Kidney capillary endothelial cell (primary cell): ENCODE measurements at regions not wholly inside any gene's neighbourhood (a gene's known extent, or its start where the extent isn't known, plus 50 kb on each side); places are given as distances from the start of the nearest gene placed in this dataset.
"Not testable (repeated sequence)": the region's sequence is repeated elsewhere in the genome, so short reads cannot be mapped to it uniquely, and the experiment has no call there.

Experiments
- DNase-seq: peaks from one replicate; pipeline ENCODE4 v3.0.0-alpha.2; 2018; ENCODE audit warnings: low spot score

DNA sequence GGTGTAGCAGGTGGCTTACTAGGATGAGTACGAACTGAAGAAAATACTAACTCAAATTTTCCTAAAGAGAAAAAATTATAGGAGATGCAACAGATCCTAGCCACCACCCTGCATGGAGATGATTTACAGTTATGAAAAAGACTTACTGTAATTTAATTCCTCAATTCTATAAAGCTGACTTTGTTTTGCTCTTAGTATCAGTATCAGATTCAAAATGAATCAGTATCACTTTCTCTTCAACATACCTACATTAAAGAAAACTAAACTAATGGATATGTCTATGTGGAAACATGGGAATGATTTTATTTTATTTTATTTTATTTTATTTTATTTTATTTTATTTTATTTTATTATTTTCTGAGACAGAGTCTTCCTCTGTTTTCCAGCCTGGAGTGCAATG lies 525.8 kb downstream of the NLGN4X start:
- no peak for DNase-seq

DNA sequence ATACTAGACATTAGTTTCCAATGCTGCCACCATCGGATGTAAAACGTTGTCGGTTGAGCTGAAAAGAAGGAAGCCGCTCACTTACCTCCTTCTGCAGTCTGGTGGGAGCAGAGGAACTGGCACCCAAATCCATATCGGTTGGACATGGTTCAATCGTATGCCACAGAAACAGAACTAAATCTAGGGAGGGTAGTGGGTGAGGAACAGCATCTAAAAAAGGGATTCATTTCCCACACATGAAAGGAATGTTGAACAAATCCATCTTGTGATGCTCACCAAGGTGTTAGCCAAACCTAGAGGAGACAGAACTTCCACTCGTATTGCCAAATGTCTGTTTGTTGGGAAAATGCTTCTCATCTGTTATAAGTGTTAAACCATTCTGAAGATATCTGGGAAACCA lies 532.7 kb downstream of the NLGN4X start:
- no peak for DNase-seq

DNA sequence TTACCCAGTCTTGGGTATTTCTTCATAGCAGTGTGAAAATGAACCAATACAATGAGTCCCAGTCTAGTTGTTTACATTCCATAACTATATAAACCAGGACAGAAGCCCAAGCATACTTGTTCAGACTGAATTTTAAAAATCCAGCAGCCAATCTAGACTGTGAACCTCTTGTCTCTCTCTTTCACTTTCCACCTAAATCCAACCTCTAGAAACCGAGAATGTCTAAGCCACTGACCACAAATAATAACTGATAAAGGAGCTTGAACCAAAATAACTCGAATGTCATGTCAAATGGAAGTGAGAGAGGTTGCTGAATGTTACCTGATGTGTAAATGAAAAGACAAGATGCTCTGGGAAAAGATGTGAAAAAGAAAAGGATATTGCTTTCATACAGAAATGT lies 544.7 kb downstream of the NLGN4X start:
- no peak for DNase-seq

DNA sequence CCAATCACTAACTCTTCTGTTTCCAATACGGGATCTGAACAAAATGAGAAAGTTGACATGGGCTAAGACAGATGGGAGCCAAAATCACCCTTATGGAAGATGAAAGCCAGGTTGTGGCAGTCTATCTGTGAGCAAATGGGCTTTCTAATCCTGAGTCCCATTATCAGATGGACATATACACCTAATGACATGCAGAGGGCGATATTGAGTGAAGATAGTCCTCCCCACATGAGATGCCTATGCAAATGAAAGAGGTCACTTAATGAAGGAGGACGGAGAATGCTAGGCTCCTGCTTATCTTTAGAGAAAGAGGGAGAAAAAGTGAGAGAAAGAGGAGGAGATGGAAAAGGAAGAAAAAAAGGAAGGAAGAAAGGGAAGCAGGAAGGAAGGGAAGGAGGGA lies 547.5 kb downstream of the NLGN4X start:
- peak; percentile 2 for DNase-seq

DNA sequence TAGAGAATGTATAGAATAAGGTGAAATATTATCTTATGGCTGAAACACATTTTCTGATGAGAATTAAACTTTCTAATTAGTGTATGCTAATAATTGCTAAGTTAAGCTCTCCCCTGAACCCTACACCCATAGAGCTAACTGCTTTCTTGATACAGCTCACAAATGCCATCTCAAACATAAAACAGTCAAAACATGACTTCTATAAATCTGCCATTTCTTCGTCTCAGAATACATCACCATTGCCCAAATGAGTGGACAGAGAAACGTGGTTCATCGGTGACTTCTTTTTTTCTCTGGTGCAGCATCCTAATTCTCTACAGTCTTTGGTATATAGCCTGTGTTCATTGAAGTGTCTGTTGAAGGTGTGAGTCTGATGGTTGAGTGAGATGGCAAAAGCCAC lies 554.6 kb downstream of the NLGN4X start:
- DNase-seq, result no peak

DNA sequence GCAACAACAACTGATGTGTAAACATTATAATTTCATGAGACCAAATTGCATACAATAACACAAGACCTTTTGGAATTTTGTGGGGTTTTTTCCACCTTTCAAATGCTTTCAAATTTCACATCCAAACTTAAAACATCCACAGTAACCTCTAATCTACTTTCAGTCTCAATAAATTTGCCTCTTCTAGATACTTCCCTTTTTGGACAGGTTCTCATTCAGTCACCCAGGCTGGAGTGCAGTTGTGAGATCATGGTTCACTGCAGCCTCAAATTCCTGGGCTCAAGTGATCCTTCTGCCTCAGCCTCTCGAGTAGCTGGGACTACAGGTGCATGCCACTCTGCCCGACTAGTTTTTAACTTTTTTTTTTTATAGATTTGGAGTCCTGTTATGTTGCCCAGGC lies 556.6 kb downstream of the NLGN4X start:
- no peak for DNase-seq

DNA sequence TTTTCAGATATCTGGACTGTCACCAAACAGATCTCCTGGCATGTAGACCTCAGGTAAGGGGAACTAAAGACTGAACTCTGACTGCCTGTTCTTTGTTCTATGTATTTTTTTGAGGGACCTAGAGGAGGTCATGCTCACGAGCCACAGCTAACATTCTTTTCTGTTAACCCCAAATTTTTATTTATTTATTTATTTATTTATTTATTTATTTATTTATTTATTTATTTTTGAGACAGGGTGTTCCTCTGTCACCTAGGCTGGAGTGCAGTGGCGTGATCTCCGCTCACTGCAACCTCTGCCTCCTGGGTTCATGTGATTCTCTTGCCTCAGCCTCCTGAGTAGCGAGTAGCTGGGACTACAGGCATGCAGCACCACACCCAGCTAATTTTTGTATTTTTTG lies 562.0 kb downstream of the NLGN4X start:
- DNase-seq, result not testable (repeated sequence)

DNA sequence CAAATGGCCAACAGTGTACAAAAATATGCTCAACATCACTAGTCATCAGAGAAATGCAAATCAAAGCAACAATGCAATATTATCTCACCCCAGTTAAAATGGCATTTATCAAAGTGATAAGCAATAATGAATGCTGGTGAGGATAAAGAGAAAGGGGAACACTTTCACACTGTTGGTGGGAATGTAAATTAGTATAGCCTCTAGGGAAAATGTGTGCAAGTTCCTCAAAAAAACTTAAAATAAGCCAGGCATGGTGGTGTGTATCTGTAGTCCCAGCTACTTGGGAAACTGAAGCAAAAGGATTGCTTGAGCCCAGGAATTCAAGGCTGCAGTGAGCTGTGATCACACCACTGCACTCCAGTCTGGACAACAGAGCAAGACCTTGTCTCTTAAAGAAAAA lies 572.1 kb downstream of the NLGN4X start:
- no peak for DNase-seq

DNA sequence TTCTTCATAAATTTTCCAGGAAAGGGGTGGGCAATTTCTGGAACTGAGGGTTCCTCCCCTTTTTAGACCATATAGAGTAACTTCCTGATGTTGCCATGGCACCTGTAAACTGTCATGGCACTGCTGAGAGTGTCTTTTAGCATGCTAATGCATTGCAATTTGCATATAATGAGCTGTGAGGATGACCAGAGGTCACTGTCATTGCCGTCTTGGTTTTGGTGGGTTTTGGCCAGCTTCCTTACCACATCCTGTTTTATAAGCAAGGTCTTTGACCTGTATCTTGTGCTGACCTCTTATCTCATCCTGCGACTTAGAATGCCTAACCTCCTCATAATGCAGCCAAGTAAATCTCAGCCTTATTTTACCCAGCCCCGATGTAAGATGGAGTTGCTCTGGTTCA lies 577.8 kb downstream of the NLGN4X start:
- DNase-seq, result no peak

DNA sequence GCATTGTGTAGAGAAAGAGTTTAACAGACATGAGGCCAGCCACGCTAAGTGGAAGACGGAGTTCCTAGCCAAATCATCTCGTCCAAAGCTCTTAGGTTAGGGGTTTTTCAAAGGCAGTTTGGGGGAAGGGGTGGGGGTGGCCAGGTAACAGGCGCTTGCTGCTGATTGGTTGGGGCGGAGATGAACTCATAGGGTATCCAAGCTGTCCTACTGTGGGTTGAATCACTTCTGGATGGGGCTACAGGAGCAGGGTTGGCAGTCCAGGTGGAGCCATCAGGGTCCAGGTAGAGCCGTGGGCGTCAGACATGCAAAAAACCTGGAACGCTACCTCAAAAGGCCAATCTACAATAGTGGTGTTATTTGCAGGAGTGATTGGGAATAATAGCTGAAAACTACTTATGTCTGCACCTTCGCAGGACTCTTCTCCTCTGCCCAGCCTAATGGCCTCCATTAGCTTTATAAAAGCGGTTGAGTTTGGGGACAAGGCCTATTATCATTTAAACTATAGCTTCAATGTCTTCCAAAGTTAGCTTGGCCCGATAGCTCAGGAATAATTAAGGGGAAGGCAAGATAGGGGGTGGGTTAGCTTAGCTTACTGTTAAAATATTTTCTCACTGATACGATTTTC lies 579.6 kb downstream of the NLGN4X start:
- no peak for DNase-seq

DNA sequence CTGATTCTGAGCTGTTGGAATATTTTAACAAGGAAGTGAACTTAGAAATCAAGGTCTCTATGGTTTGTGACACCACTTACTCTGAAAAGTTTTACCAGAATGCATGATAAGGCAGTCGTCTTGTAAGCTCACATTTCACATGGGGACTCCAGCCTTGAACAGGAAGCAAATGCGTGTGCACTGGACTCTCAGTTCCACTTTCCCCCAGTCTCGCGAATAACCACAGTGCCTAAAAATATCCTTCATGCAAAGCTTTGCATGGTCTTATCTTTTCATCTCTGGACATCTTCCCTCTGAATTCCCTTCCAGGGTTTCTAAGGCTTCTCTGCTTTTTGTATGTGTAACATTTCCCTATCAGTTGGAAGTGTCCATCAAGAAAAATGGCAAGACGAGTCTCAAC lies 581.8 kb downstream of the NLGN4X start:
- no peak for DNase-seq

DNA sequence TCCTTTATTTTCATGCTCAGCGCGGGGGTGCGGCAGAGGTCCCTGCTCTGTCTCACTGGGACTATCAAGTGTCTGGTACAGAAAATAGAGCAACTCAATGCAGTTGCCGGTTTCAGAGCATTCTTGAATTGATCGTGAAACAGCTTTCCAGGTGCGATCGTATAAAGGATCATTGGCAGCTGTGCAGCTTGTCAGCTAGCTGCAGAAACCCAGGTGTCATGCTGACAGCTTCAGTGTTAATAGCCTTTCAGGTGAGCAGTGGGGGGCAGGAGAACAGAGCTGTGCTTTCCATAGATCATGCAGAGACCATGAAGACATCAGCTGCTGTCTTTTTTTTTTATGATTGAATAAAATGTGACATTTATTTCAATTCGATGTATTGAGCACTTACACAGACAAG lies 583.9 kb downstream of the NLGN4X start:
- DNase-seq, result no peak

DNA sequence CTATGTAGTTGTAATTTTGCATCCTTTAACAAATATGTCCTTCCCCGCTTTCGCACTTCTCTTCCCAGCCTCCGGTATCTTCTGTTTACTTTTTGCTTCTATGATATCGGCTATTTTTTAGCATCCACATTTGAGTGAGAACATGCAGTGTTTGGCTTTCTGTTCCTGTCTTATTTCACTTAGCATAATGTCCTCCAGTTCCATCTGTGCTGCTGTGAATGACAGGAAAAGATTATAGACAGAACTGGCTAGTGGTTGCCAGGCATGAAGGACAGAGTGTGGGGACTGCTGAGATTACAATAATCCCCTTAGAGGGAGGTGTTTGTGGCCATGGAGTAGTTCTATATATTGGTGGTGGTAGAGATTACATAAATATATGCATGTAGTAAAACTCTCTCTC lies 588.6 kb downstream of the NLGN4X start:
- DNase-seq, result no peak

DNA sequence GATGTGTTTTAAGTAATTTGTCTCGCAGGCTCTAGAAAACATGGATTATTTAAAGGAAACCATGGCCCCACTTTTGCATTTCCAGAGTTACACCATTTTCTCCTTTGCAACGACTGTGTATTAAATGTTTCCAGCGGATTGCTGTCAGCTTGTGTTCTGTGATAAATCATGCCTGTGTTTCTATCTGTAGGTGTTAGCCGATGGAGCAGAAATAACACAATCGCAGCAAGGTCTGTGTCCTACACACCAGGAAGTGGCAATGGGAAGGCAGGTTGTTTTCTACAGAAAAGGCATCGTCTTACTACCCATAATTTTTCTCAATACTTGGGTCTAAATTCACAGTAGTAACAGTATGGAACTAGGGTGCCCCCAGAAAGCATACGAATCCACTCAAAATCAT lies 590.1 kb downstream of the NLGN4X start:
- no peak for DNase-seq

DNA sequence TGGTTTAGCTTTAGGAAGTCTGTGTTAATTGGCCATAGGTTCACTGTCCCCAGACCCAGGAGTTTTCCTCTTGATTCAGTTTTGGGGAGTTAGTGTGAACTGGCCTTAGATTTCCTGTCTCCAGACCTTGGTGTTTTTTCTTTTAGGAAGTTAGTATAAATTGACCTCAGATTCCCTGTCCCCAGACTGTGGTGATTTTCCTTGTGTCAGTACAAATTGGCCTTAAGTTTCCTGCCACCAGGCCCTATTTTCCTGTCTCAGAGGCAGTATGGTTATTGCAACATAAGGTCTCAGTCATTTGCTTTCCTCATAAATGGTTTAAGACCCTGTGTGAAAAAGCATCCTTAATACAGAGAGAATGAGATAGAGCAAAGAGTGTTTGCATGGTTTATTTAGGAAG lies 595.8 kb downstream of the NLGN4X start:
- no peak for DNase-seq

DNA sequence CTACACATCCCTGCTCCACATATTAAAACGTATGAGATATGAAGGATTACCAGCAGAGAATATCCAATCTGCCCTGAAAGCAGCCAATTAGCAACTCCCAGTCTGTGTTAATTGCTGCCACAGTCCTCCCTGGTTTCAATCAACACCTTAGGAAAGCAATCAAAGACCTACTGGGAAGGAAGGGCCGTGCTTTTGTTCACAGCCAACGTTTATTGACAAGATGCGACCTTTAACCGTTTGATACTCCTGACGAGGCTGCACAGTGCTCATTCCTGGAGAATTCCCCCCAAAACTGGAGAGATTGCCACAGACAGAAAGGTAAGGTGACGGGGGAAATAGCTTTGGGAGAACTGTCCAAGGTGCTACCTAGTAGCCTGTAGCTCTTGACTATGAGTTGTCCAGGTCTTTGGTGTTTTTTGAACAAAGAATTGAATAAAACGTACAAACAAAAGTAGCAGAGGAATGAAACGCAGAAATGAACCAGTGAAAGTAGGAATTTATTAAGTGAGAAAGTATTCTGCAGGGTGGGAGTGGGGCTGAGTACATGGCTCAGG lies 596.5 kb downstream of the NLGN4X start:
- no peak for DNase-seq

DNA sequence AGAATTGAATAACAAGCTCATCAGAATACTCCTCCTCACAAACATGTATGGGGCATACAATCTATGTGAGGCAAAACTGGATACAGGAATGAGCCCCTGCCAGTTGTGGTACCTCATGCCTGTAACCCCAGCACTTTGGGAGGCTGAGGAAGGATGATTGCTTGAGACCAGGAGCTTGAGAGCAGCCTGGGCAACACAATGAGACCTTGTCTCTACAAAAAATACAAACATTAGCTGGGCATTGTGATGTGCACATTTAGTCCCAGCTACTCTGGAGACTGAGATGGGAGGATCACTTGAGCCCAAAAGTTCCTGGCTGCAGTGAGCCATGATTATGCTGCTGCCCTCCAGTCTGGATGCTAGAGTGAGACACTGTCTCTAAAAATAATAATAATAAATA lies 611.0 kb downstream of the NLGN4X start:
- DNase-seq, result no peak

DNA sequence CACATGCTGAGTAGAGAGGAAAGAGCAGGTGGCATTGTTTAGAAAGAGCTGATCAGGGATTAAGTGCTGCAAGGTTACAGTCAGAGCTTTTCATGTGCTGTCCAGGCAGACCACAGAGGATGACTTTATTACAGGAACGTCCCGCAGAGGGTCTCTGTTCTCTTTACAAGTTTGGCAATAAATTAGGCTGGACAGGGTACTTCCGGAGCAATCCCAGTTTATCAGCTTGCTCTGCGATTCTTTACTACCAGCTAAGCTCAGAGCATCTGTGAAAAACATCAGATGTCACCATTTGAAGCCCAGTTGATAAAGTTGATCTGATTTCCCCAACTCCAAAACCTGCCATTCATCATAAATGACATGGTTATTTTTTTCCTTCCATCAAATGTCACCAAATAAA lies 633.1 kb downstream of the NLGN4X start:
- no peak for DNase-seq

DNA sequence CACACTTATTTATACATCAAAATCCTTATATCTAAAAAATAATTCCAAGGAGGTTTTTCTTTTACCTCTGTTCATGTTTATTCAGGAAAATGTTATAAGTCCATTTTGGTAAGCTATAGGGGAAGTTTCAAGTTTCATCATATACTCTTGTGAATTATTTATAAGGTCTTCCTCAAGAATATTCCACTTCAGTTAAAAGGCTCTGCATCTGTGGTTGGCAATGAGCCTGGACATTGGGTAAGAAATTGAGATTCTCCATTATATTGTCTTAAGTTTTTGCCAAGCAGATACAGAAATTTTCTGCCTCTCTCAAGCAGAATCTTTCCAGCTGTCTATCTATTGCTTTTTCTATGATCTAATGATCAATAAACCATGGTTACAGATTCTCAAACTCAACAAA lies 641.9 kb downstream of the NLGN4X start:
- no peak for DNase-seq

DNA sequence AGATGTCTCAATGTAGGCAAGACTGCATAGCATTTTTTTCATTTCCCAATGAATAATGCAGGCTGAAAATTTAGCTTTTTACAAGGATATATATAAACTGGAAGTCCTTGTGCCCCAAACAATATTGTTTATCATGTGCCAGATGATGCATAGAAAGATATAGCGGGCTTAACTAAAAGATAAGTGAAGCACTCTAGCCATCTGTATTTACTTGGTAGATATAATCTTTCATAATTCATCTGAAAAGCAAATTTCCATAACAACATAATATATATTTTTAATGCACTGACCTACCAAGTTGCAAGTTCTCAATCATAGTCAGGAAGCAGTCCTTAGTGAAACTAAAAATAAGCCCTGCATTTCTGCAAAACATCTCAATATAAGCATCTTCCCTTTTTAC lies 653.3 kb downstream of the NLGN4X start:
- no peak for DNase-seq

DNA sequence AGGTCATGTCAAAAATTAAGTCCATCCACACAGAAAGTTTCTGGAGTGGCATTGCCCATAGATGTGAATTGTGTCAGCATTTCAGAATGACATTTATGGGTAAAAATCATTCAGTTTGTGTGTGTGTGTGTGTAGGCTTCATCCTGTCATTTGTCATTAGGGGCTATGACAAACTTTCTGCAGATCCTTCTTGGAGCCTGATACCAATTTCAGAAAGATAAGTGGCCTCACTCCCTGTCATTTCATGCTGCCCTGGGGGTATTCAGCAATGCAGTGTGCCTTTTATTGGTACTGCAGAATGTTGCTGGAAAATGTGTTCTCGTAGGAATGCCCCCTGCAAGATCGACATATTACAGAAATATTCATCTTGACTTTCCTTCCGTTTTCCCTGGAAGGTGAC lies 659.7 kb downstream of the NLGN4X start:
- no peak for DNase-seq

DNA sequence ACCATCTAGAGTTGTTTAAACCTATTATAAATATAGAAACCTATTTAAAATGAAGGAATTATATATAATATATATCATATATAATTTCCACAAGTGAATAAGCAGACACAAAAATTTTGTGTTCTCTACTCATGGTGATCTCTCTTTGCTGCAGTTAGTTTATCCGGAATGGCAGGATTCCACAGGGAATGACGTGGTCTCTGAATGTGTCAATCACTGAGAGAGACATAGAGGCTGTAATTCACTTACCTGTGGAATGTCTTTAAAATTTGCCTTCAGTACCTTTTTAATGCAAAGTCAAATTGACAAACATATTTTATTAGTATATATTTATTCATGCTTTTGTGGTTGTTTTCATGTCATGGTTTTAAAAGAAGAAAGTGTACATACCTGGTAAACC lies 669.3 kb downstream of the NLGN4X start:
- DNase-seq, result no peak

DNA sequence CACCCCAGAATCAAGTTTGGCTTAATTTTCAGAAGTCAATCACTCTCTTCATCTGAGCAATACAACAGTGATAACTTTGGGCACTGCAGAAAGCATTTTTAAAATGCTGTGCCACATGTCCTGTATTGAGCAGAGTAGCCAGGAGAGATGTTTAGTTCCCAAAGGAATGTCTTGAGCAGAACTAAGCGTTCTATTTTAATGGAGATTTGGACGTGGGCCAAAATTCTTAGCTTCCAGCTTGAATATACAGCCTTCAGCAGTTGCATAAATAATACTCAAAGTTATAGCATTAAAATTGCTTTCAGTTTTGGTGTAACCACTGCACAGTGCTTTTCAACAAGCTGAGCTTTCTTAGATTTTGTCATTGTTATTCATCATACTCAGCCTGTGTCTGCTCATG lies 679.2 kb downstream of the NLGN4X start:
- DNase-seq, result no peak

DNA sequence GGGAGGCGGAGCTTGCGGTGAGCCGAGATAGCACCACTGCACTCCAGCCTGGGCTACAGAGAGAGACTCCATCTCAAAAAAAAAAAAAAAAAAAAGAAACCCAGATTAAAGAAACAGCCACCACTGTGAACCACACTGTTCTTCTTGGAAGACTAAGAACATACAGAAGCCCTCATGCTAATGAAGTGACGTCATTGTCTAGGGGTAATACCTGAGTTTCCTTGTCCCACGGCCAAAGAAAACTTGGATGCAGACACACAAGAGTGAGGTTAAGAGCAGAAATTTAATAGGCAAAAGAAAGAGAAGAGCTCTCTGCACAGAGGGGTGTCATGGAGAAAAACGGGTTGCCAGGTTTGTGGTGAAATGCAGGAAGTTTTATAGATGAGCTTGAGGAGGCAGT lies 691.6 kb downstream of the NLGN4X start:
- no peak for DNase-seq

DNA sequence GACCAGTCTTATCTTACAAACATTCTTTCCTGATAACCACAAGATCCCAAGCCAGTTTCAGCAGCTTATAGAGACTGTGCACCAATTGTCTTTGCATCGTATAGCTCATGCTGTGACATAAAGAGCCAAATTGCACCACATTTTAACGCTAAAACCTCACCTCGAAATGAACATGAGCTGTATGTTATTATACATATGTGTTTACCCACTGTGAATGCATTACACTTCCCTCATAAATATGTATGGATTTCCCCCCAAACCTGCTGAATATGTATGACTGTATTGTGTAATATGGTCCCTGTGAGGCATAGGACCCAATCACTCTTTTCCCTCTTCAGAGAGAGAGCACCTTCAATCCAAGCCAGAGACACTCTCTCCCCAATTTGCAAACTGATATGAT lies 692.4 kb downstream of the NLGN4X start:
- no peak for DNase-seq
